OCI-LY7 (cell line): ENCODE measurements at regions not wholly inside any gene's neighbourhood (a gene's known extent, or its start where the extent isn't known, plus 50 kb on each side); places are given as distances from the start of the nearest gene placed in this dataset.

Experiments
- BruUV-seq: library from RNA; stranded (reverse); fragments of 400-500 nt; replicated peaks from 2 replicates; lab custom pipeline; 2021; lab: Mats Ljungman, UMichigan
- CTCF ChIA-PET: fragments of 300-600 bp; sonication (Branson Sonifier 250); formaldehyde crosslinking; loops from one replicate; lab custom pipeline; 2022; ENCODE audit warnings: antibody characterized with exemption; ENCODE audit not compliant: unreplicated experiment; lab: Charles Lee
- POLR2A ChIA-PET: fragments of 300-600 bp; sonication (Branson Sonifier 250); formaldehyde crosslinking; loops from one replicate; lab custom pipeline; 2022; ENCODE audit warnings: antibody characterized with exemption; lab: Charles Lee
- DNase-seq: peaks from one replicate; pipeline ENCODE4 v3.0.0-alpha.2; 2015; ENCODE audit warnings: low spot score
- H2AFZ ChIP-seq: fragments of 200-600 bp; sonication (generic), shearing (Covaris generic); 2 replicates; pipeline ENCODE4 v1.6.1; 2014; ENCODE audit warnings: mild to moderate bottlenecking, antibody characterized with exemption, low read length, moderate library complexity
- H3K27ac ChIP-seq: fragments of 200-600 bp; sonication (generic); 2 replicates; pipeline ENCODE4 v1.5.1; 2014; ENCODE audit warnings: mixed run types, low read depth, mild to moderate bottlenecking, moderate library complexity, low read length, inconsistent platforms; ENCODE audit not compliant: poor library complexity, severe bottlenecking
- H3K36me3 ChIP-seq: fragments of 200-600 bp; sonication (generic); 2 replicates; pipeline ENCODE4 v1.6.1; 2014; ENCODE audit warnings: mild to moderate bottlenecking, antibody characterized with exemption, low read length, moderate library complexity, mixed read lengths; ENCODE audit not compliant: insufficient read depth
- H3K4me1 ChIP-seq: fragments of 200-600 bp; sonication (generic); 2 replicates; pipeline ENCODE4 v1.5.1; 2014; ENCODE audit warnings: mild to moderate bottlenecking, low read length; ENCODE audit not compliant: insufficient read depth, poor library complexity, severe bottlenecking
- H3K4me2 ChIP-seq: fragments of 200-600 bp; sonication (generic); 2 replicates; pipeline ENCODE4 v1.6.1; 2014; ENCODE audit warnings: mild to moderate bottlenecking, low read length
- H3K4me3 ChIP-seq: fragments of 200-600 bp; sonication (generic); 2 replicates; pipeline ENCODE4 v1.5.1; 2014; ENCODE audit warnings: mild to moderate bottlenecking, low read depth, low read length; ENCODE audit not compliant: poor library complexity, severe bottlenecking
- H3K79me2 ChIP-seq: fragments of 200-600 bp; sonication (generic); 2 replicates; pipeline ENCODE4 v1.6.1; 2016; ENCODE audit warnings: low read depth, mild to moderate bottlenecking, low read length, moderate library complexity, mixed read lengths; ENCODE audit not compliant: insufficient read depth
- H3K9me2 ChIP-seq: fragments of 200-600 bp; sonication (generic); 2 replicates; pipeline ENCODE4 v1.6.1; 2016; ENCODE audit warnings: mild to moderate bottlenecking, low read length, mixed read lengths; ENCODE audit not compliant: insufficient read depth
- H3K9me3 ChIP-seq: fragments of 200-600 bp; sonication (generic); 2 replicates; pipeline ENCODE4 v1.6.1; 2014; ENCODE audit warnings: mild to moderate bottlenecking, mixed run types, low read length, mixed read lengths
- H4K20me1 ChIP-seq: fragments of 200-600 bp; sonication (generic); 2 replicates; pipeline ENCODE4 v1.6.1; 2014; ENCODE audit warnings: mild to moderate bottlenecking, antibody characterized with exemption, low read length, moderate library complexity, mixed read lengths; ENCODE audit not compliant: insufficient read depth
- EZH2phosphoT487 ChIP-seq: fragments of 200-600 bp; sonication (generic); IDR thresholded peaks from 2 replicates; pipeline ENCODE4 v1.6.1; 2018; ENCODE audit warnings: low read depth, borderline replicate concordance, mild to moderate bottlenecking, mixed run types, antibody characterized with exemption, low read length, moderate library complexity, mixed read lengths
- intact Hi-C: fragments of 100-400 bp; cut with micrococcal nuclease; formaldehyde crosslinking; loops from one replicate; pipeline ENCODE4 v1.10.0; 2022; ENCODE audit not compliant: unreplicated experiment
- TF ChIP-seq, protein P1 (sequence below): fragments of 200-600 bp; sonication (generic); conservative IDR thresholded peaks from 2 replicates; pipeline ENCODE4 v1.5.1; 2014; ENCODE audit warnings: mild to moderate bottlenecking, antibody characterized with exemption, low read length, moderate library complexity, mixed read lengths

DNA sequence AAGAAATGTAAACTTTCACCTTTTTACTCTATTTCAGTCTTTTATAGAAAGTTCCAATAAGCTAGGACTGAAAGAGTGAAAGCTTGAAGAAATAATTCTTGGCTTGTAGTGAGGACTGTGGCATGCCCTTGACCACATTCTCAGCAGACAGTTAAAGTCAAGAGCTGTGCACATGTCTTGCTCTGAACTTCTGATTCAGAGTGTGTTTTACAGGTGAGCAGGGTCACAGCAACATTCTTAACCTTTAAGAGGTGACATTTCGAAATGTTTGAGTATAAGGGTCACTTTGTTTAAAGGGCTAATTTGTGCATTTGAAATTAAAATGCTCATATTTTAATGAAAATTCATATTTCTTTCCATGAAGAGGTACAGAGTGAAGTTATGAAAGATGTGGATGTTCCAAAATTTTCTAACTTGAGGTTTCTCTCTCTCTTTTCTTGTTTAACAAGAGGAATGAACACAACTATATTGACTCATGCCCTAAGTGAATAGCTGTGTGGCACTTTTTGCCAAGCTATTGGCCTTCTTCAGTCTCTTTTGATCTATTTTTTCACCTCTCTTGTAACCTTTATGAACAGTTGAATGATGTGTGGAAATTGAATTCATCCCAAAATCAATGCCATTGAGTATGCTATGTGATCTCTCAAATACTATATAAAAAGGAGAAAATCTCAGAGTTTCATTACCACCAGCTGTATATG is 918.1 kb downstream of the ADGRL2 start:
- ChIA-PET POLR2A (no interaction called here), CTCF (no interaction called here)
- no TSS peak for BruUV-seq
- Histone ChIP-seq H3K79me2 (no peaks in the 10 kb centered on the region), H3K9me2 (no peaks in the 10 kb centered on the region), H3K4me1 (no peaks in the 10 kb centered on the region), H3K4me3 (no peak overlapping the region), H2AFZ (no peak overlapping the region), H4K20me1 (no peaks in the 10 kb centered on the region), H3K9me3 (no peaks in the 10 kb centered on the region), H3K27ac (no peak overlapping the region), H3K4me2 (no peak overlapping the region), H3K36me3 (no peaks in the 10 kb centered on the region)
- TF ChIP-seq, protein P1, sequence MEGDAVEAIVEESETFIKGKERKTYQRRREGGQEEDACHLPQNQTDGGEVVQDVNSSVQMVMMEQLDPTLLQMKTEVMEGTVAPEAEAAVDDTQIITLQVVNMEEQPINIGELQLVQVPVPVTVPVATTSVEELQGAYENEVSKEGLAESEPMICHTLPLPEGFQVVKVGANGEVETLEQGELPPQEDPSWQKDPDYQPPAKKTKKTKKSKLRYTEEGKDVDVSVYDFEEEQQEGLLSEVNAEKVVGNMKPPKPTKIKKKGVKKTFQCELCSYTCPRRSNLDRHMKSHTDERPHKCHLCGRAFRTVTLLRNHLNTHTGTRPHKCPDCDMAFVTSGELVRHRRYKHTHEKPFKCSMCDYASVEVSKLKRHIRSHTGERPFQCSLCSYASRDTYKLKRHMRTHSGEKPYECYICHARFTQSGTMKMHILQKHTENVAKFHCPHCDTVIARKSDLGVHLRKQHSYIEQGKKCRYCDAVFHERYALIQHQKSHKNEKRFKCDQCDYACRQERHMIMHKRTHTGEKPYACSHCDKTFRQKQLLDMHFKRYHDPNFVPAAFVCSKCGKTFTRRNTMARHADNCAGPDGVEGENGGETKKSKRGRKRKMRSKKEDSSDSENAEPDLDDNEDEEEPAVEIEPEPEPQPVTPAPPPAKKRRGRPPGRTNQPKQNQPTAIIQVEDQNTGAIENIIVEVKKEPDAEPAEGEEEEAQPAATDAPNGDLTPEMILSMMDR, result no peak
- no peak for TF ChIP-seq EZH2phosphoT487
- DNase-seq, result no peak
- intact Hi-C loops, result no loop called here

DNA sequence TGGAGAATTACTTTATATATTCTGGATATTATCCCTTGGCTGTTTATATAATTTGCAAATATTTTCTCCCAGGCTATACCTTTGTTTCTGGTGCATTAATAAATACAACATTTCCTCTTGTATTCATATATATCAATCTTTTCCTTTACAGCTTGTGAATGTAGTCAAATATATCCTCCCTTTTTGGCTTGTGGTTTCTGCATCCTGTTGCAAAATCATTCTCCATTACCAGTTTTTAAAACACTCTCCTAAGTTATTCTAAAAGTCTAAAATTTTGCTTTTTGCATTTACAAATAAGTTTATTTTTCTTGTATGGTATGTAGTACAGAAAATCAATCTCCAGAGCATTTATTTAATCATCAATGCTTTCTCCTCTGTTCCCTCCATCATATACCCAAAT is 909.4 kb downstream of the ADGRL2 start:
- no peaks in the 10 kb centered on the region for H4K20me1 ChIP-seq
- DNase-seq, result no peak
- no peak for TF ChIP-seq EZH2phosphoT487
- TF ChIP-seq, protein P1, result no peak
- no peak overlapping the region for H3K27ac ChIP-seq
- H3K4me1 ChIP-seq, result no peaks in the 10 kb centered on the region
- no peak overlapping the region for H3K4me3 ChIP-seq
- H3K36me3 ChIP-seq, result no peaks in the 10 kb centered on the region
- CTCF ChIA-PET, result no interaction called here
- BruUV-seq, result no TSS peak
- H3K9me2 ChIP-seq, result no peaks in the 10 kb centered on the region
- H3K9me3 ChIP-seq, result no peaks in the 10 kb centered on the region
- H2AFZ ChIP-seq, result no peak overlapping the region
- H3K4me2 ChIP-seq, result no peak overlapping the region
- no peaks in the 10 kb centered on the region for H3K79me2 ChIP-seq
- intact Hi-C loops, result no loop called here
- POLR2A ChIA-PET, result no interaction called here

GRCh38 chr1:82707681-82708080 is 906.9 kb downstream of the ADGRL2 start:
- no peaks in the 10 kb centered on the region for H4K20me1 ChIP-seq
- H2AFZ ChIP-seq, result no peak overlapping the region
- H3K9me3 ChIP-seq, result no peaks in the 10 kb centered on the region
- H3K4me3 ChIP-seq, result no peak overlapping the region
- no peaks in the 10 kb centered on the region for H3K79me2 ChIP-seq
- no peak overlapping the region for H3K4me2 ChIP-seq
- H3K4me1 ChIP-seq, result no peaks in the 10 kb centered on the region
- CTCF ChIA-PET, result no interaction called here
- H3K27ac ChIP-seq, result no peak overlapping the region
- no peaks in the 10 kb centered on the region for H3K9me2 ChIP-seq
- POLR2A ChIA-PET, result interaction anchor here (0.7 to 1.2 kb wide), 2 partner anchors 10 kb away, joined by 3 read pairs; no protein-coding TSS in a partner anchor
- TF ChIP-seq, protein P1, result no peak
- TF ChIP-seq EZH2phosphoT487, result no peak
- H3K36me3 ChIP-seq, result no peaks in the 10 kb centered on the region
- DNase-seq, result no peak
- intact Hi-C loops, result no loop called here
- no TSS peak for BruUV-seq
